HEK293T (cell line): ENCODE measurements at regions not wholly inside any gene's neighbourhood (a gene's known extent, or its start where the extent isn't known, plus 50 kb on each side); places are given as distances from the start of the nearest gene placed in this dataset.

Source experiments
- CTBP1 ChIP-seq: fragments of 450-650 bp; IDR thresholded peaks from 2 replicates; pipeline ENCODE4 v1.6.1; 2016; ENCODE audit warnings: borderline replicate concordance
- FOXA1 ChIP-seq: fragments of 450-650 bp; IDR thresholded peaks from 2 replicates; pipeline ENCODE4 v1.6.1; 2016; ENCODE audit warnings: mild to moderate bottlenecking
- FOXM1 ChIP-seq: fragments of 450-650 bp; IDR thresholded peaks from 2 replicates; pipeline ENCODE4 v1.6.1; 2017; ENCODE audit warnings: mild to moderate bottlenecking, borderline replicate concordance
- L3MBTL2 ChIP-seq: fragments of 450-650 bp; conservative IDR thresholded peaks from 2 replicates; pipeline ENCODE4 v1.6.1; 2016; ENCODE audit warnings: mild to moderate bottlenecking
- PKNOX1 ChIP-seq: fragments of 450-650 bp; IDR thresholded peaks from 2 replicates; pipeline ENCODE4 v1.6.1; 2016
- SP1 ChIP-seq: fragments of 450-650 bp; IDR thresholded peaks from 2 replicates; pipeline ENCODE4 v1.6.1; 2017
- TARDBP ChIP-seq: fragments of 450-650 bp; IDR thresholded peaks from 2 replicates; pipeline ENCODE4 v1.6.1; 2016
- ZNF384 ChIP-seq: fragments of 450-650 bp; IDR thresholded peaks from 2 replicates; pipeline ENCODE4 v1.6.1; 2016

GRCh38 chrX:35406386-35406785 lies 391.8 kb upstream of the MAGEB16 start:
- TF ChIP-seq L3MBTL2 (no peak), ZNF384 (no peak), FOXM1 (no peak), PKNOX1 (no peak), SP1 (no peak), TARDBP (no peak), FOXA1 (no peak), CTBP1 (no peak)
